ENCODE measurements at regions not wholly inside any gene's neighbourhood (a gene's known extent, or its start where the extent isn't known, plus 50 kb on each side); places are given as distances from the start of the nearest gene placed in this dataset.

GRCh38 chr3:27656790-27657189 is 65.3 kb downstream of the EOMES start:
- no peak for TF ChIP-seq POLR2A (IDR thresholded peaks at IDR 0.05)
- no peak for TF ChIP-seq CTCF (IDR thresholded peaks at IDR 0.05)
- DNase-seq: no peak

GRCh38 chr3:27655547-27655946 is 66.6 kb downstream of the EOMES start:
- Histone ChIP-seq H3K4me1 (no peaks in the 10 kb centered on the region), H3K9me3 (no peaks in the 10 kb centered on the region), H3K27ac (no peak overlapping the region), H3K36me3 (no peaks in the 10 kb centered on the region), H3K4me3 (no peak overlapping the region), H3K27me3 (no peaks in the 10 kb centered on the region)
- DNase-seq: no peak
- no peak for TF ChIP-seq CTCF (IDR thresholded peaks at IDR 0.05)
- no peak for TF ChIP-seq POLR2A (IDR thresholded peaks at IDR 0.05)

More at GRCh38 chr3:27656790-27657189, 65.3 kb downstream of the EOMES start:
- H3K36me3 ChIP-seq: no peaks in the 10 kb centered on the region
- no peaks in the 10 kb centered on the region for H3K27me3 ChIP-seq
- no peak overlapping the region for H3K4me3 ChIP-seq
- no peak overlapping the region for H3K27ac ChIP-seq
- no peaks in the 10 kb centered on the region for H3K4me1 ChIP-seq
- H3K9me3 ChIP-seq: no peaks in the 10 kb centered on the region

- Histone ChIP-seq H3K27me3 (no peaks in the 10 kb centered on the region), H3K4me3 (no peak overlapping the region), H3K27ac (no peak overlapping the region), H3K4me1 (no peaks in the 10 kb centered on the region), H3K36me3 (no peaks in the 10 kb centered on the region), H3K9me3 (no peaks in the 10 kb centered on the region)
- TF ChIP-seq CTCF (IDR thresholded peaks at IDR 0.05): no peak
- TF ChIP-seq POLR2A (IDR thresholded peaks at IDR 0.05): no peak
- DNase-seq: no peak
These were observed 68.1 kb downstream of the EOMES start for GRCh38 chr3:27653803-27654558.

- Histone ChIP-seq H3K4me3 (no peak overlapping the region), H3K27me3 (no peaks in the 10 kb centered on the region), H3K4me1 (no peaks in the 10 kb centered on the region), H3K27ac (no peak overlapping the region), H3K9me3 (no peaks in the 10 kb centered on the region), H3K36me3 (no peaks in the 10 kb centered on the region)
- no peak for DNase-seq
- TF ChIP-seq POLR2A (IDR thresholded peaks at IDR 0.05): no peak
- TF ChIP-seq CTCF (IDR thresholded peaks at IDR 0.05): no peak
These were observed 72.8 kb downstream of the EOMES start for GRCh38 chr3:27649277-27649676.

GRCh38 chr3:27646896-27647295 is 75.2 kb downstream of the EOMES start:
- Histone ChIP-seq H3K4me3 (no peak overlapping the region), H3K36me3 (no peaks in the 10 kb centered on the region), H3K27ac (no peak overlapping the region), H3K27me3 (no peaks in the 10 kb centered on the region), H3K9me3 (no peaks in the 10 kb centered on the region), H3K4me1 (peaks cover 0 to 13% (median 0%) of the 10 kb centered on the region in 4 donors)
- no peak for TF ChIP-seq CTCF (IDR thresholded peaks at IDR 0.05)
- no peak for TF ChIP-seq POLR2A (IDR thresholded peaks at IDR 0.05)
- no peak for DNase-seq

Data from Peyer's patch (tissue), 4 donors.